GM23248 (cell line): ENCODE measurements at regions not wholly inside any gene's neighbourhood (a gene's known extent, or its start where the extent isn't known, plus 50 kb on each side); places are given as distances from the start of the nearest gene placed in this dataset.

Experiments
- DNase-seq: peaks from one replicate; pipeline ENCODE4 v3.0.0-alpha.2; 2015
- H2AFZ ChIP-seq: fragments of 200-600 bp; sonication (generic); 2 replicates; pipeline ENCODE4 v1.6.1; 2016; ENCODE audit warnings: antibody characterized with exemption
- H3F3A ChIP-seq: fragments of 200-600 bp; sonication (generic); 2 replicates; pipeline ENCODE4 v1.6.1; 2016; ENCODE audit warnings: mild to moderate bottlenecking, antibody characterized with exemption, mixed run types; ENCODE audit not compliant: insufficient read depth
- H3K27ac ChIP-seq: fragments of 200-600 bp; sonication (generic); 2 replicates; pipeline ENCODE4 v1.5.1; 2016; ENCODE audit warnings: mild to moderate bottlenecking
- H3K27me3 ChIP-seq: fragments of 200-600 bp; sonication (generic); replicated peaks from 2 replicates; pipeline ENCODE4 v1.6.1; 2016; ENCODE audit warnings: mild to moderate bottlenecking; ENCODE audit not compliant: insufficient read depth
- H3K36me3 ChIP-seq: fragments of 200-600 bp; sonication (generic); 2 replicates; pipeline ENCODE4 v1.6.1; 2016; ENCODE audit warnings: low read depth, mild to moderate bottlenecking
- H3K4me1 ChIP-seq: fragments of 200-600 bp; sonication (generic); 2 replicates; pipeline ENCODE4 v1.6.1; 2016; ENCODE audit warnings: mild to moderate bottlenecking; ENCODE audit not compliant: insufficient read depth
- H3K4me2 ChIP-seq: fragments of 200-600 bp; sonication (generic); one replicate; pipeline ENCODE4 v1.6.1; 2016; ENCODE audit warnings: mild to moderate bottlenecking; ENCODE audit not compliant: unreplicated experiment
- H3K4me3 ChIP-seq: fragments of 200-600 bp; sonication (generic); 2 replicates; pipeline ENCODE4 v1.5.1; 2016; ENCODE audit warnings: mild to moderate bottlenecking
- H3K79me2 ChIP-seq: fragments of 200-600 bp; sonication (generic); 2 replicates; pipeline ENCODE4 v1.6.1; 2016; ENCODE audit warnings: mild to moderate bottlenecking; ENCODE audit not compliant: insufficient read depth
- H3K9ac ChIP-seq: fragments of 200-600 bp; sonication (generic); 2 replicates; pipeline ENCODE4 v1.6.1; 2016; ENCODE audit warnings: mild to moderate bottlenecking
- H3K9me2 ChIP-seq: fragments of 200-600 bp; sonication (generic); 2 replicates; pipeline ENCODE4 v1.6.1; 2016; ENCODE audit warnings: mixed run types, mild to moderate bottlenecking, moderate library complexity; ENCODE audit not compliant: insufficient read depth
- H3K9me3 ChIP-seq: fragments of 200-600 bp; sonication (generic); one replicate; pipeline ENCODE4 v1.6.1; 2017; ENCODE audit warnings: low read depth
- H4K20me1 ChIP-seq: fragments of 200-600 bp; sonication (generic); 2 replicates; pipeline ENCODE4 v1.6.0; 2016; ENCODE audit not compliant: insufficient read depth
- EZH2 ChIP-seq: fragments of 200-600 bp; sonication (generic); IDR thresholded peaks from 2 replicates; pipeline ENCODE4 v1.6.1; 2018; ENCODE audit warnings: antibody characterized with exemption, mild to moderate bottlenecking; ENCODE audit not compliant: insufficient read depth, poor library complexity, severe bottlenecking
- EZH2phosphoT487 ChIP-seq: fragments of 200-600 bp; sonication (generic); IDR thresholded peaks from 2 replicates; pipeline ENCODE4 v1.6.1; 2018; ENCODE audit warnings: antibody characterized with exemption, moderate library complexity, mild to moderate bottlenecking, low read depth; ENCODE audit not compliant: insufficient read depth
- WGBS, 2 experiments: methylation state at CpG; one replicate each; pipeline ENCODE4 v1.1.6; 2015 to 2017; ENCODE audit warnings: low lambda C conversion rate in 2 of 2, low coverage in 1 of 2; ENCODE audit errors: missing lambda C conversion rate in 2 of 2; 5-methylcytosine and 5-hydroxymethylcytosine counted together
- in situ Hi-C: fragments of 300-500 bp; cut with MboI; formaldehyde crosslinking; loops from 2 replicates; pipeline ENCODE4 v1.15.0; 2020

DNA sequence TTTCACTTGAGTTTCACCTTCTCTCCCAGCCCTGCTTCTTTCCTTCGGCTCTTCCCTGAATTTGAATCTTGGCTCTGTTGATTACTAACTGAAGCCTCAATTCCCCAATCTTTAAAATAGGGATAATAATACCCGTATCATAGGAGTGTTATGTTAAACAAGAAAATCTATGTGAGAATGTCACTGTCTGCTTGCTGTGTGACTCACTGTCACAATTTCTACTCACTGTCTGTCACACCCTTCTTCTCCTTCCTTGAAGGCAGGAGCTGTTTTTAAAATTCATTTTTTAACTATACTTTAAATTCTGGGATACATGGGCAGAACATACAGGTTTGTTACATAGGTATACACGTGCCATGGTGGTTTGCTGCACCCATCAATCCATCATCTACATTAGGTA lies 141.6 kb upstream of the CXCR4 start:
- H3K4me1 ChIP-seq = no peaks in the 10 kb centered on the region
- H3F3A ChIP-seq = no peaks in the 10 kb centered on the region
- H2AFZ ChIP-seq = no peak overlapping the region
- H3K27me3 ChIP-seq = no peaks in the 10 kb centered on the region; the same call in 1 of the 2 replicates
- H3K36me3 ChIP-seq = no peaks in the 10 kb centered on the region
- in situ Hi-C loops = no loop called here
- no peak overlapping the region for H3K4me3 ChIP-seq
- H3K27ac ChIP-seq = no peak overlapping the region
- no peaks in the 10 kb centered on the region for H4K20me1 ChIP-seq
- H3K9me3 ChIP-seq = no peaks in the 10 kb centered on the region
- no peaks in the 10 kb centered on the region for H3K9me2 ChIP-seq
- DNase-seq = no peak
- WGBS, 2 experiments = 39 to 53% methylated on average over 3 of the region's 3 CpGs
- H3K79me2 ChIP-seq = no peaks in the 10 kb centered on the region
- H3K9ac ChIP-seq = no peak overlapping the region
- no peak for TF ChIP-seq EZH2
- no peak for TF ChIP-seq EZH2phosphoT487
- H3K4me2 ChIP-seq = no peak overlapping the region

DNA sequence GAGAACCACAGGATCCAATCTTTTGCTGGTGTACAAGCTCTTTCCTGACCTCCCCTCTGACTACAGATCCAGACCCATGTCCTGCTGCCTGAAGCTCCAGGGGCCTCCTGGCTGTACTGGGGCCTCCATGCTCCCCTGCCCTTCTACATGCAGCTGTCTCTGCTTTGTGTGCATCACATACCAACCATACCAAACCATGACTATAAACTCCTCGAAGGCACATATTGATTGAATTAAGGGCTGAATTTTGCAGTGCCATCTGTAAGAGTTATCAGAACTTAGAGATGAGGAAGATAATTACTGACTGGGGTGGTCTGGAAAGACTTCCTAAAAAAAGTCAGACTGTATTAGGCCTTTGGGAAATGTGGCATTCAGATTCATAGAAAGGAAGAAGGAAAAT lies 139.9 kb upstream of the CXCR4 start:
- H3K36me3 ChIP-seq = no peaks in the 10 kb centered on the region
- H3K9me2 ChIP-seq = no peaks in the 10 kb centered on the region
- no peak for TF ChIP-seq EZH2
- no peak for TF ChIP-seq EZH2phosphoT487
- in situ Hi-C loops = no loop called here
- H3K9me3 ChIP-seq = no peaks in the 10 kb centered on the region
- no peaks in the 10 kb centered on the region for H3K4me1 ChIP-seq
- no peaks in the 10 kb centered on the region for H4K20me1 ChIP-seq
- DNase-seq = no peak
- H2AFZ ChIP-seq = no peak overlapping the region
- no peak overlapping the region for H3K9ac ChIP-seq
- H3K79me2 ChIP-seq = no peaks in the 10 kb centered on the region
- H3K4me3 ChIP-seq = no peak overlapping the region
- H3K4me2 ChIP-seq = no peak overlapping the region
- WGBS, 2 experiments = 0 to 4% methylated on average over 1 of the region's 1 CpG
- no peaks in the 10 kb centered on the region for H3F3A ChIP-seq
- H3K27me3 ChIP-seq = no peaks in the 10 kb centered on the region; the same call in 1 of the 2 replicates
- H3K27ac ChIP-seq = no peak overlapping the region

DNA sequence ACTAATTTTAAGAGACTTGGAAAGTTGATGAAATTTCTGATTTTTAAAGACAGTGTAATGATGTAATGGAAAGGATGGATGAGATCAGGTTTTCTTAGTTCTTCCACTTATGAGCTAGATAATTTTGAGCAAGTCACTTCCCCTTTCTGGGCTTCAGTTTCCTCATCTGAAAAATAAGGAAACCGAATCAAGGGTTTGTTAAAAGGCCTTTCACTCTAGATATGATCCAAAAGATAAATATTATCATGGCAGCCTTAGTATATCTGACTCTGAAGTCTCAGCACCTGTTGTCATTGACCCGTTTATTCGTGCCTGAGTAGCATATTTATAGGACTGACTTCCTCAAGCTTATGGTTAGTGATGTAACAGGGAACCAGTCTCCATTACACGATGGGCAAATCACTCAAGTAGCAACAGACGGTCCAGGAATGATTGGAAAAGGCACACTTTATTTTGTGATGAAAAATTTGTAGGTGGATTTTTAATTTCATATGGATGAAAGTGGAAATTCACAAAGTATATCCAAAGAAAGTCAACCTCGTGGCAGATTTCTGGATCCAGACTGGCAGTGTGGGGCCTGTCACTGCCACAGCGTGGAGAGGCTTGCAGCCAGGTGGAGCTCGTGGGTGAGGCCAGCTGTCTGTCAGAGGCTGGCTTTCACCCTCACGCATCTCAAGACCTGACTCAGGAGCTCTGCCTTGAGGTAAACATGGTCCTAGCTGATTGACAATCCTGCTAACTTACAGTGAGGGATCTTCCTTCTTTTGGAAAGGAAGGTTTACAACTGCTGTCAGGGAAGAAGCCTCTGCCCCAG lies 137.9 kb upstream of the CXCR4 start:
- Histone ChIP-seq H3K9me3 (no peaks in the 10 kb centered on the region), H3K36me3 (no peaks in the 10 kb centered on the region), H3K4me1 (no peaks in the 10 kb centered on the region), H3K9me2 (no peaks in the 10 kb centered on the region), H3K9ac (no peak overlapping the region), H3K4me3 (no peak overlapping the region), H3K79me2 (no peaks in the 10 kb centered on the region), H3K4me2 (no peak overlapping the region), H3K27ac (no peak overlapping the region), H4K20me1 (no peaks in the 10 kb centered on the region), H3K27me3 (peaks cover 5% of the 10 kb centered on the region; the same call in 1 of the 2 replicates), H2AFZ (no peak overlapping the region), H3F3A (no peaks in the 10 kb centered on the region)
- WGBS, 2 experiments = 14 to 16% methylated on average over 9 of the region's 9 CpGs
- TF ChIP-seq EZH2phosphoT487 (no peak), EZH2 (no peak)
- in situ Hi-C loops = no loop called here
- no peak for DNase-seq

DNA sequence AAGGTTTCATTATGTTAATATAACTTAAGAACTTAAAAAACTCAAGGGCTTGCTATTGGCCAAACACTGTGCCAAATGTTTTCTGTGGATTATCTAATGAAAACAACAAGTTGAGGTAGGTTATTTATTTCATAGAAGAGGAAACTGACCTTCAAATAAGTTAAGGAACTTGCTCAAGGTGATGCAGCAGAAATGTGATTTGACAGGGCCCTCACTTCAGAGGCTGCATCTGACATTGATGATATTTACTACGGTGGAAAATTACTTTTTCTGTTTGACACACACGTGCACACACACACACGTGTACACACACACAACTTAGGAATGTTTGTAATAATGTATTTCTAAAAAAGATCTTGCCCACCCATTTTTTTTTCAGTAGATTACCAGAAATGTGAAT lies 137.2 kb upstream of the CXCR4 start:
- in situ Hi-C loops = no loop called here
- Histone ChIP-seq H3F3A (no peaks in the 10 kb centered on the region), H3K36me3 (no peaks in the 10 kb centered on the region), H3K79me2 (no peaks in the 10 kb centered on the region), H3K27me3 (peaks cover 6% of the 10 kb centered on the region; the same call in 1 of the 2 replicates), H4K20me1 (no peaks in the 10 kb centered on the region), H2AFZ (no peak overlapping the region), H3K9ac (no peak overlapping the region), H3K27ac (no peak overlapping the region), H3K9me2 (no peaks in the 10 kb centered on the region), H3K4me2 (no peak overlapping the region), H3K4me3 (no peak overlapping the region), H3K9me3 (no peaks in the 10 kb centered on the region), H3K4me1 (no peaks in the 10 kb centered on the region)
- WGBS, 2 experiments = 32 to 37% methylated on average over 3 of the region's 3 CpGs
- no peak for DNase-seq
- no peak for TF ChIP-seq EZH2phosphoT487
- TF ChIP-seq EZH2 = no peak
